Large intestine (tissue), 3 donors: ENCODE measurements at regions not wholly inside any gene's neighbourhood (a gene's known extent, or its start where the extent isn't known, plus 50 kb on each side); places are given as distances from the start of the nearest gene placed in this dataset.

ENCODE experiments used
- DNase-seq, 2 donors: peaks; one replicate each; pipeline versions ENCODE4 v3.0.0 to v3.0.0-alpha.2; 2013
- H3K27ac ChIP-seq: one replicate; pipeline ENCODE4 v1.5.1; 2013; ENCODE audit warnings: low read length
- H3K27me3 ChIP-seq: 2 replicates; pipeline ENCODE4 v1.6.1; 2013; ENCODE audit warnings: low read length; ENCODE audit not compliant: control insufficient read depth, insufficient read depth
- H3K36me3 ChIP-seq: 2 replicates; pipeline ENCODE4 v1.6.1; 2013; ENCODE audit warnings: low read length; ENCODE audit not compliant: control insufficient read depth, insufficient read depth
- H3K4me1 ChIP-seq: one replicate; pipeline ENCODE4 v1.6.1; 2013; ENCODE audit warnings: low read length; ENCODE audit not compliant: control insufficient read depth, insufficient read depth
- H3K4me3 ChIP-seq: one replicate; pipeline ENCODE4 v1.5.1; 2013; ENCODE audit warnings: low read length
- H3K9me3 ChIP-seq: one replicate; pipeline ENCODE4 v1.6.1; 2013; ENCODE audit warnings: mild to moderate bottlenecking, low read depth, low read length, moderate library complexity; ENCODE audit not compliant: control insufficient read depth
- WGBS: methylation state at CpG from one replicate; pipeline ENCODE4 v1.1.5; 2013; ENCODE audit warnings: low lambda C conversion rate; ENCODE audit not compliant: insufficient coverage; 5-methylcytosine and 5-hydroxymethylcytosine counted together

GRCh38 chr5:124330595-124331220 lies 415.7 kb downstream of the ZNF608 start:
- no peak overlapping the region for H3K27ac ChIP-seq
- H3K36me3 ChIP-seq = no peaks in the 10 kb centered on the region
- H3K4me1 ChIP-seq = no peaks in the 10 kb centered on the region
- peaks cover 3% of the 10 kb centered on the region for H3K9me3 ChIP-seq
- no peak for DNase-seq
- no peak overlapping the region for H3K4me3 ChIP-seq
- H3K27me3 ChIP-seq = no peaks in the 10 kb centered on the region

GRCh38 chr5:124328201-124328600 lies 418.2 kb downstream of the ZNF608 start:
- peaks cover 3% of the 10 kb centered on the region for H3K9me3 ChIP-seq
- no peak overlapping the region for H3K4me3 ChIP-seq
- H3K36me3 ChIP-seq = no peaks in the 10 kb centered on the region
- H3K27me3 ChIP-seq = no peaks in the 10 kb centered on the region
- no peak for DNase-seq
- no peaks in the 10 kb centered on the region for H3K4me1 ChIP-seq
- H3K27ac ChIP-seq = no peak overlapping the region

GRCh38 chr5:124318661-124319060 lies 427.8 kb downstream of the ZNF608 start:
- DNase-seq = no peak
- H3K4me1 ChIP-seq = no peaks in the 10 kb centered on the region
- H3K9me3 ChIP-seq = no peaks in the 10 kb centered on the region
- no peak overlapping the region for H3K27ac ChIP-seq
- no peaks in the 10 kb centered on the region for H3K36me3 ChIP-seq
- WGBS = no CpG with 5 or more reads among the region's 1 CpG
- no peak overlapping the region for H3K4me3 ChIP-seq
- no peaks in the 10 kb centered on the region for H3K27me3 ChIP-seq

GRCh38 chr5:124317451-124317850 lies 429.0 kb downstream of the ZNF608 start:
- H3K9me3 ChIP-seq = no peaks in the 10 kb centered on the region
- no peak overlapping the region for H3K4me3 ChIP-seq
- no peaks in the 10 kb centered on the region for H3K36me3 ChIP-seq
- no peak for DNase-seq
- no peaks in the 10 kb centered on the region for H3K27me3 ChIP-seq
- no CpG with 5 or more reads among the region's 3 CpGs for WGBS
- no peaks in the 10 kb centered on the region for H3K4me1 ChIP-seq
- no peak overlapping the region for H3K27ac ChIP-seq

GRCh38 chr5:124315741-124316415 lies 430.6 kb downstream of the ZNF608 start:
- H3K36me3 ChIP-seq = no peaks in the 10 kb centered on the region
- no peaks in the 10 kb centered on the region for H3K4me1 ChIP-seq
- H3K4me3 ChIP-seq = no peak overlapping the region
- no peaks in the 10 kb centered on the region for H3K27me3 ChIP-seq
- no peak overlapping the region for H3K27ac ChIP-seq
- WGBS = no CpG with 5 or more reads among the region's 3 CpGs
- DNase-seq = no peak
- no peaks in the 10 kb centered on the region for H3K9me3 ChIP-seq

- no peak overlapping the region for H3K4me3 ChIP-seq
- no peaks in the 10 kb centered on the region for H3K4me1 ChIP-seq
- no peaks in the 10 kb centered on the region for H3K36me3 ChIP-seq
- no peaks in the 10 kb centered on the region for H3K9me3 ChIP-seq
- peak in 1 of 2 donors; percentile 41 for DNase-seq
- WGBS = no CpG with 5 or more reads among the region's 3 CpGs
- H3K27me3 ChIP-seq = no peaks in the 10 kb centered on the region
- no peak overlapping the region for H3K27ac ChIP-seq
Observed at GRCh38 chr5:124310453-124310852, 436.0 kb downstream of the ZNF608 start.

- 67% methylated on average over 2 of the region's 11 CpGs for WGBS
- Histone ChIP-seq H3K27me3 (no peaks in the 10 kb centered on the region), H3K9me3 (no peaks in the 10 kb centered on the region), H3K27ac (no peak overlapping the region), H3K4me3 (no peak overlapping the region), H3K36me3 (no peaks in the 10 kb centered on the region), H3K4me1 (no peaks in the 10 kb centered on the region)
- DNase-seq = no peak
Observed at GRCh38 chr5:124309241-124309980, 437.0 kb downstream of the ZNF608 start.

- 60% methylated on average over 1 of the region's 1 CpG for WGBS
- no peaks in the 10 kb centered on the region for H3K9me3 ChIP-seq
- H3K36me3 ChIP-seq = no peaks in the 10 kb centered on the region
- H3K27me3 ChIP-seq = no peaks in the 10 kb centered on the region
- H3K4me1 ChIP-seq = no peaks in the 10 kb centered on the region
- no peak overlapping the region for H3K27ac ChIP-seq
- no peak for DNase-seq
- H3K4me3 ChIP-seq = no peak overlapping the region
Observed at GRCh38 chr5:124303366-124303765, 443.1 kb downstream of the ZNF608 start.

GRCh38 chr5:124302533-124302932 lies 443.9 kb downstream of the ZNF608 start:
- no peaks in the 10 kb centered on the region for H3K9me3 ChIP-seq
- no peak for DNase-seq
- 50% methylated on average over 1 of the region's 2 CpGs for WGBS
- no peaks in the 10 kb centered on the region for H3K36me3 ChIP-seq
- no peaks in the 10 kb centered on the region for H3K4me1 ChIP-seq
- H3K27me3 ChIP-seq = no peaks in the 10 kb centered on the region
- no peak overlapping the region for H3K4me3 ChIP-seq
- no peak overlapping the region for H3K27ac ChIP-seq

- DNase-seq = no peak
- Histone ChIP-seq H3K4me3 (no peak overlapping the region), H3K9me3 (no peaks in the 10 kb centered on the region), H3K27ac (no peak overlapping the region), H3K27me3 (no peaks in the 10 kb centered on the region), H3K36me3 (no peaks in the 10 kb centered on the region), H3K4me1 (no peaks in the 10 kb centered on the region)
- WGBS = 83% methylated on average over 2 of the region's 2 CpGs
Observed at GRCh38 chr5:124301850-124302249, 444.6 kb downstream of the ZNF608 start.
